ENCODE measurements at regions not wholly inside any gene's neighbourhood (a gene's known extent, or its start where the extent isn't known, plus 50 kb on each side); places are given as distances from the start of the nearest gene placed in this dataset.

DNA sequence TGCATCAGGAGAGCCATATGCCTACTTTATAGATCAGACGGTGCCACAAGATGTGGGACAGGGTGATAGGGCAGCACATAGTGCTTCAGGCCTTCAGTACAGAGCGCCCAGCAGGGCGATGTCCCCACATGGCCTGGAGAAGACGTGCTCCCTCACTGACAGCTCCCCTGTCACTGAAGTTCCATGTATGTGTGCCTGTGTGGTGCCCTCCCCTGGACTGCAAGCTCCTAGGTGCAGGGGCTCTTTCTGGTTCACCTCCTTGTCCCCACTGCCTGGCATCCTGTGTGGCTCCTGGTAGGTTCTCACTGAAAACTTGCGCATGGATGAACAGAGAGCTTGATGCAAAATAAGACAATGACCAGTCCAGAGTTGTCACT, 233.1 kb downstream of the GADD45G start:
- TF ChIP-seq, protein P1, sequence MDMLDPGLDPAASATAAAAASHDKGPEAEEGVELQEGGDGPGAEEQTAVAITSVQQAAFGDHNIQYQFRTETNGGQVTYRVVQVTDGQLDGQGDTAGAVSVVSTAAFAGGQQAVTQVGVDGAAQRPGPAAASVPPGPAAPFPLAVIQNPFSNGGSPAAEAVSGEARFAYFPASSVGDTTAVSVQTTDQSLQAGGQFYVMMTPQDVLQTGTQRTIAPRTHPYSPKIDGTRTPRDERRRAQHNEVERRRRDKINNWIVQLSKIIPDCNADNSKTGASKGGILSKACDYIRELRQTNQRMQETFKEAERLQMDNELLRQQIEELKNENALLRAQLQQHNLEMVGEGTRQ (IDR thresholded peaks at IDR 0.05; ENCODE audit: borderline replicate concordance, low read depth, low read length): no peak
- TF ChIP-seq, protein P2, sequence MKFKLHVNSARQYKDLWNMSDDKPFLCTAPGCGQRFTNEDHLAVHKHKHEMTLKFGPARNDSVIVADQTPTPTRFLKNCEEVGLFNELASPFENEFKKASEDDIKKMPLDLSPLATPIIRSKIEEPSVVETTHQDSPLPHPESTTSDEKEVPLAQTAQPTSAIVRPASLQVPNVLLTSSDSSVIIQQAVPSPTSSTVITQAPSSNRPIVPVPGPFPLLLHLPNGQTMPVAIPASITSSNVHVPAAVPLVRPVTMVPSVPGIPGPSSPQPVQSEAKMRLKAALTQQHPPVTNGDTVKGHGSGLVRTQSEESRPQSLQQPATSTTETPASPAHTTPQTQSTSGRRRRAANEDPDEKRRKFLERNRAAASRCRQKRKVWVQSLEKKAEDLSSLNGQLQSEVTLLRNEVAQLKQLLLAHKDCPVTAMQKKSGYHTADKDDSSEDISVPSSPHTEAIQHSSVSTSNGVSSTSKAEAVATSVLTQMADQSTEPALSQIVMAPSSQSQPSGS (IDR thresholded peaks at IDR 0.05; ENCODE audit: low read length): no peak
- TF ChIP-seq, protein P3, sequence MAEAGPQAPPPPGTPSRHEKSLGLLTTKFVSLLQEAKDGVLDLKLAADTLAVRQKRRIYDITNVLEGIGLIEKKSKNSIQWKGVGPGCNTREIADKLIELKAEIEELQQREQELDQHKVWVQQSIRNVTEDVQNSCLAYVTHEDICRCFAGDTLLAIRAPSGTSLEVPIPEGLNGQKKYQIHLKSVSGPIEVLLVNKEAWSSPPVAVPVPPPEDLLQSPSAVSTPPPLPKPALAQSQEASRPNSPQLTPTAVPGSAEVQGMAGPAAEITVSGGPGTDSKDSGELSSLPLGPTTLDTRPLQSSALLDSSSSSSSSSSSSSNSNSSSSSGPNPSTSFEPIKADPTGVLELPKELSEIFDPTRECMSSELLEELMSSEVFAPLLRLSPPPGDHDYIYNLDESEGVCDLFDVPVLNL (IDR thresholded peaks at IDR 0.05; ENCODE audit: low read depth, low read length): no peak
